GM23338 (cell line): ENCODE measurements at regions not wholly inside any gene's neighbourhood (a gene's known extent, or its start where the extent isn't known, plus 50 kb on each side); places are given as distances from the start of the nearest gene placed in this dataset.

ENCODE experiments used
- ATAC-seq: fragments of 200-7000 bp; cut with Tn5 transposase; 3 replicates; pipeline ENCODE4 v1.9.1; 2020
- DNase-seq: peaks from one replicate; pipeline ENCODE4 v3.0.0-alpha.2; 2015; ENCODE audit warnings: low spot score
- H2AFZ ChIP-seq: fragments of 200-600 bp; sonication (generic); 2 replicates; pipeline ENCODE4 v1.8.0; 2016; ENCODE audit warnings: antibody characterized with exemption, mild to moderate bottlenecking, moderate library complexity
- H3F3A ChIP-seq: fragments of 200-600 bp; sonication (generic); replicated peaks from 2 replicates; pipeline ENCODE4 v1.8.0; 2017; ENCODE audit warnings: antibody characterized with exemption, mixed run types, low read depth
- H3K27ac ChIP-seq: fragments of 200-600 bp; sonication (generic); 2 replicates; pipeline ENCODE4 v1.6.1; 2016; ENCODE audit warnings: low read depth
- H3K27me3 ChIP-seq: fragments of 200-600 bp; sonication (generic); 2 replicates; pipeline ENCODE4 v1.8.0; 2016; ENCODE audit warnings: mild to moderate bottlenecking, mixed run types, moderate library complexity; ENCODE audit not compliant: insufficient read depth
- H3K36me3 ChIP-seq: fragments of 200-600 bp; sonication (generic); 2 replicates; pipeline ENCODE4 v1.8.0; 2016; ENCODE audit warnings: mild to moderate bottlenecking; ENCODE audit not compliant: insufficient read depth
- H3K4me1 ChIP-seq: fragments of 200-600 bp; sonication (generic); 2 replicates; pipeline ENCODE4 v1.8.0; 2016; ENCODE audit warnings: mild to moderate bottlenecking, moderate library complexity; ENCODE audit not compliant: insufficient read depth
- H3K4me2 ChIP-seq: fragments of 200-600 bp; sonication (generic); 2 replicates; pipeline ENCODE4 v1.7.1; 2017; ENCODE audit warnings: mixed run types
- H3K4me3 ChIP-seq: fragments of 200-600 bp; sonication (generic); 2 replicates; pipeline ENCODE4 v1.6.1; 2016; ENCODE audit warnings: mixed run types
- H3K79me2 ChIP-seq: fragments of 200-600 bp; sonication (generic); replicated peaks from 2 replicates; pipeline ENCODE4 v1.8.0; 2017; ENCODE audit warnings: mild to moderate bottlenecking; ENCODE audit not compliant: insufficient read depth
- H3K9me2 ChIP-seq: fragments of 200-600 bp; sonication (generic); 2 replicates; pipeline ENCODE4 v1.8.0; 2017; ENCODE audit not compliant: insufficient read depth
- H4K20me1 ChIP-seq: fragments of 200-600 bp; sonication (generic); replicated peaks from 2 replicates; pipeline ENCODE4 v1.8.0; 2017; ENCODE audit warnings: mild to moderate bottlenecking; ENCODE audit not compliant: insufficient read depth
- H3K27ac Mint-ChIP-seq: 2 replicates; pipeline ENCODE4 v1.8.0; 2020; ENCODE audit warnings: inconsistent platforms, mild to moderate bottlenecking, moderate library complexity, mixed read lengths
- H3K27me3 Mint-ChIP-seq: 3 replicates; pipeline ENCODE4 v1.8.0; 2022; ENCODE audit warnings: low read depth, mild to moderate bottlenecking, moderate library complexity, mixed read lengths, inconsistent platforms; ENCODE audit not compliant: insufficient read depth, poor library complexity
- H3K36me3 Mint-ChIP-seq: 3 replicates; pipeline ENCODE4 v1.8.0; 2021; ENCODE audit warnings: low read depth, mild to moderate bottlenecking, inconsistent platforms, moderate library complexity, mixed read lengths
- H3K4me1 Mint-ChIP-seq: 3 replicates; pipeline ENCODE4 v1.8.0; 2020; ENCODE audit warnings: mild to moderate bottlenecking, inconsistent platforms, mixed read lengths
- H3K4me3 Mint-ChIP-seq: 3 replicates; pipeline ENCODE4 v1.8.0; 2021; ENCODE audit warnings: moderate library complexity, mild to moderate bottlenecking, inconsistent platforms, mixed read lengths
- H3K9me3 Mint-ChIP-seq: 3 replicates; pipeline ENCODE4 v1.8.0; 2020; ENCODE audit warnings: moderate library complexity, mild to moderate bottlenecking, inconsistent platforms, mixed read lengths
- CREB1 ChIP-seq: fragments of 250-450 bp; sonication (Bioruptor Pico); IDR thresholded peaks from 2 replicates; pipeline ENCODE4 v1.5.0; 2020; ENCODE audit warnings: low read depth, mild to moderate bottlenecking, moderate library complexity
- ETS1 ChIP-seq: IDR thresholded peaks from 2 replicates; pipeline ENCODE4 v1.6.1; 2016; ENCODE audit warnings: antibody characterized with exemption
- EZH2 ChIP-seq: fragments of 200-600 bp; sonication (generic); IDR thresholded peaks from one replicate; pipeline ENCODE4 v1.8.0; 2017; ENCODE audit warnings: antibody characterized with exemption, mild to moderate bottlenecking, low read depth; ENCODE audit not compliant: unreplicated experiment
- REST ChIP-seq: IDR thresholded peaks from one replicate; pipeline ENCODE4 v1.6.1; 2018; ENCODE audit warnings: antibody characterized with exemption; ENCODE audit not compliant: unreplicated experiment
- ZNF462 ChIP-seq: fragments of 250-450 bp; sonication (Bioruptor Pico); IDR thresholded peaks from 2 replicates; pipeline ENCODE4 v1.5.0; 2020; ENCODE audit warnings: mild to moderate bottlenecking, moderate library complexity

DNA sequence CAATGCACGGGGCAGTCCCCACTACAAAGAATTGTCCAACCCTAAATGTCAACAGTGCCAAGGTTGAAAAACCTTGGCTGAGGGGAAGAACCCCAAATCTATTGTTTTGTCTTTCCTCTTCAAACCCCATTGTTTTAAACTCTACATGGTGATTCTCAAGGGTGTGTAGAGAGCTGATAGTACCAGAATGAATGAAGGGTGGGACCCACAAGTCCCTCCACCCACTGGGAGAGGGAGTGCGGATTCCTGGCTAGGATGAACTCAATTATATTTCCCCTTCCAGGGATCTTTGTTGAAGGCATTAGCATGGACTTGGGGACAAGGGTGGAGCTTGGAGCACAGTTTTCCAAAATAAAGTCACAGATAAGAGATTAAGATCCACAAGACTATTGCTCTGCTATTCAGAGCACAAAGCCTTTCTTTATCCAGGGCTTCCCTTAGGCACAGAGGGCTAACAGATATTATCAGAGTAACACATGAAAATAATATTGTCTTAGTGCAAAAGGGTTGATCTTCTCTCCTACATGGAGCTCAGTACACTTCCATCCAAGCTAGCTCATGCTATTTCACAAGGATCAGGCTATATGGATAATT, 755.1 kb upstream of the TBX3 start:
- DNase-seq (no peak), ATAC-seq (no peak)
- Mint-ChIP-seq H3K27ac (no peak overlapping the region), H3K36me3 (no peaks in the 10 kb centered on the region), H3K4me1 (peaks cover 10% of the 10 kb centered on the region), H3K27me3 (peaks cover 12% of the 10 kb centered on the region), H3K4me3 (no peak overlapping the region), H3K9me3 (no peaks in the 10 kb centered on the region)
- Histone ChIP-seq H3K4me3 (no peak overlapping the region), H3K27ac (no peak overlapping the region), H2AFZ (no peak overlapping the region), H3K27me3 (no peaks in the 10 kb centered on the region), H4K20me1 (no peaks in the 10 kb centered on the region), H3K4me2 (no peak overlapping the region), H3K9me2 (peaks cover 4% of the 10 kb centered on the region; the same call in 1 of the 2 replicates), H3K79me2 (no peaks in the 10 kb centered on the region), H3K4me1 (peaks cover 10% of the 10 kb centered on the region; the same call in 1 of the 2 replicates), H3F3A (no peaks in the 10 kb centered on the region), H3K36me3 (no peaks in the 10 kb centered on the region)
- TF ChIP-seq CREB1 (no peak), ZNF462 (no peak), EZH2 (no peak), REST (no peak), ETS1 (no peak)
